Naive thymus-derived CD4-positive, alpha-beta T cell (primary cell): ENCODE measurements at regions not wholly inside any gene's neighbourhood (a gene's known extent, or its start where the extent isn't known, plus 50 kb on each side); places are given as distances from the start of the nearest gene placed in this dataset.

Experiments used
- ATAC-seq: fragments of 150-1000 bp; cut with Tn5 transposase; 2 replicates; pipeline ENCODE4 v1.10.0; 2021; ENCODE audit warnings: mild to moderate bottlenecking, moderate library complexity
- CTCF ChIA-PET: fragments of 350-600 bp; sonication (Branson Sonifier 250); formaldehyde crosslinking; loops from one replicate; lab custom pipeline; 2021; ENCODE audit warnings: antibody characterized with exemption; lab: Charles Lee
- POLR2A ChIA-PET: fragments of 350-600 bp; sonication (Branson Sonifier 250); formaldehyde crosslinking; loops from one replicate; lab custom pipeline; 2021; ENCODE audit warnings: antibody characterized with exemption, inconsistent platforms; lab: Charles Lee
- DNase-seq, 9 donors: peaks; one replicate each; pipeline versions ENCODE4 v3.0.0 to v3.0.0-alpha.2; 2020 to 2022; ENCODE audit warnings: mixed read lengths in 1 of 9
- H3K27ac ChIP-seq: one replicate; pipeline ENCODE4 v1.7.0; 2013; ENCODE audit warnings: mild to moderate bottlenecking, low read depth, low read length, moderate library complexity
- H3K27me3 ChIP-seq, 2 donors: one replicate each; pipeline ENCODE4 v1.7.0; 2013; ENCODE audit warnings: low read length in 2 of 2, mild to moderate bottlenecking in 2 of 2, moderate library complexity in 2 of 2; ENCODE audit not compliant: control insufficient read depth in 2 of 2, insufficient read depth in 2 of 2
- H3K36me3 ChIP-seq, 3 experiments: 1 replicate in 2 of 3; 2 replicates in 1 of 3; pipeline ENCODE4 v1.7.0; 2013; ENCODE audit warnings: low read length in 3 of 3, mild to moderate bottlenecking in 3 of 3, moderate library complexity in 1 of 3; ENCODE audit not compliant: insufficient read depth in 3 of 3, control insufficient read depth in 2 of 3
- H3K4me1 ChIP-seq, 2 donors: one replicate each; pipeline ENCODE4 v1.7.0; 2013; ENCODE audit warnings: low read length in 2 of 2, mild to moderate bottlenecking in 2 of 2, moderate library complexity in 1 of 2; ENCODE audit not compliant: control insufficient read depth in 2 of 2, insufficient read depth in 2 of 2
- H3K4me3 ChIP-seq: 2 replicates; pipeline ENCODE4 v1.7.0; 2013; ENCODE audit warnings: mild to moderate bottlenecking, low read length
- H3K9me3 ChIP-seq, 3 experiments: 1 replicate in 2 of 3; 2 replicates in 1 of 3; pipeline ENCODE4 v1.7.0; 2013; ENCODE audit warnings: low read length in 3 of 3; ENCODE audit not compliant: control insufficient read depth in 2 of 3
- H3K27ac Mint-ChIP-seq, 9 donors: one replicate each; pipeline ENCODE4 v1.8.0; 2020 to 2022; ENCODE audit warnings: mixed read lengths in 9 of 9, mild to moderate bottlenecking in 8 of 9, moderate library complexity in 5 of 9, inconsistent platforms in 2 of 9
- H3K27me3 Mint-ChIP-seq, 5 donors: one replicate each; pipeline ENCODE4 v1.8.0; 2021 to 2022; ENCODE audit warnings: mixed read lengths in 5 of 5, mild to moderate bottlenecking in 1 of 5
- H3K36me3 Mint-ChIP-seq, 5 donors: one replicate each; pipeline ENCODE4 v1.8.0; 2020 to 2022; ENCODE audit warnings: mixed read lengths in 5 of 5, mild to moderate bottlenecking in 3 of 5, inconsistent platforms in 1 of 5
- H3K4me1 Mint-ChIP-seq, 7 donors: one replicate each; pipeline ENCODE4 v1.8.0; 2020 to 2022; ENCODE audit warnings: mixed read lengths in 7 of 7, mild to moderate bottlenecking in 3 of 7, inconsistent platforms in 1 of 7
- H3K4me3 Mint-ChIP-seq, 10 donors: one replicate each; pipeline ENCODE4 v1.8.0; 2020 to 2022; ENCODE audit warnings: mild to moderate bottlenecking in 10 of 10, mixed read lengths in 10 of 10, moderate library complexity in 6 of 10, inconsistent platforms in 2 of 10
- H3K9me3 Mint-ChIP-seq, 11 donors: one replicate each; pipeline ENCODE4 v1.8.0; 2020 to 2022; ENCODE audit warnings: mixed read lengths in 11 of 11, mild to moderate bottlenecking in 4 of 11, inconsistent platforms in 1 of 11, moderate library complexity in 1 of 11
- intact Hi-C, 2 donors: fragments of 100-400 bp; cut with micrococcal nuclease; formaldehyde crosslinking; loops; one replicate each; pipeline ENCODE4 v1.15.1; 2023

DNA sequence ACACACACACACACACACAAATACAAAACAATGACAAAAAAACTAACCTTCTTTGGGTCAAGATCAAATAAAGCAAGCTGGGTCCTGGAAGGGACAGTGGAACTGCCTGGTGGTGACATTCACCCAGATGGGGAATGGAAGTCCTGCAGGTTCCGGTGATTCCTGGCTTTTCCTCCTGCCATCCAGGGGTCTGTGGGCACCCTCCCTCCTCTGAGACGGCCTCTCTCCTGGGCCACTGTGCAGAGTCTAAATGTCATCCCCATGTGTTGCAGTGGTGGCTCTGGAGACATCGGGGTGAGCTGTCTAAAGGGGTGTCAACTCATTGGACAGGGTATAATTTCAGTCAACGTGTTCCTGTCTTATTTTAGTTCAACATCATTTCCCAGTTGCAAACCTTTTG, 248.2 kb downstream of the ZNF536 start:
- no peaks in the 10 kb centered on the region for H3K4me1 Mint-ChIP-seq
- H3K9me3 Mint-ChIP-seq, result peaks cover 8 to 33% (median 13%) of the 10 kb centered on the region in 11 donors
- ATAC-seq (no peak), DNase-seq (no peak)
- intact Hi-C loops, result no loop called here
- H3K27me3 Mint-ChIP-seq, result peaks cover 0 to 48% (median 18%) of the 10 kb centered on the region in 5 donors
- Histone ChIP-seq H3K4me3 (no peak overlapping the region), H3K36me3 (no peaks in the 10 kb centered on the region), H3K4me1 (no peaks in the 10 kb centered on the region), H3K27ac (no peak overlapping the region), H3K9me3 (no peaks in the 10 kb centered on the region), H3K27me3 (peaks cover 0 to 2% of the 10 kb centered on the region in 2 donors)
- no peak overlapping the region for H3K4me3 Mint-ChIP-seq
- peaks cover 0 to 7% (median 0%) of the 10 kb centered on the region in 5 donors for H3K36me3 Mint-ChIP-seq
- CTCF ChIA-PET, result no interaction called here
- POLR2A ChIA-PET, result no interaction called here
- H3K27ac Mint-ChIP-seq, result no peak overlapping the region

DNA sequence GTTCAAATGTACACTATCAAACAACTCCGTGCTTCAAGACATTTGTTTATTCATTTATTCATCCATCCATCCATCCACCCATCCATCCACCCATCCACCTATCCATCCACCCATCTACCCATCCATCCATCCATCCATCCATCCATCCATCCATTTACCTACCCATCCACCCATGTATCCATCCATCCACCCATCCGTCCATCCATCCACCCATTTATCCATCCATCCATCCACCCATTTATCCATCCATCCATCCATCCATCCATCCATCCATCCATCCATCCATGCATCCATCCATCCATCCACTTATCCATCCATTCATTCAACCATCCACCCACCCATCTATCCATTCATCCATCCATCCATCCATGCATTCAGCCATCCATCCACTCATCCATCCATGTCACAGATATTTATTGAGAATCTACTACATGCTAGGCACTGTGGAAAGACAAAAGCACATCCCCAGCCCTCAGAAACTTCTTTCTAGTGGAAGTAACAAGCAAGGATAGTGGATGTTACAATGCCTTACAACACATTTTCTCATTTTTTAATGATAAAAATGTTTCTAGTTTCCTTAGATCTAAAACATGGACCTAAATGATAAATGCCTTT, 237.6 kb downstream of the ZNF536 start:
- no peaks in the 10 kb centered on the region for H3K27me3 ChIP-seq
- Mint-ChIP-seq H3K36me3 (no peaks in the 10 kb centered on the region), H3K4me3 (no peak overlapping the region), H3K4me1 (no peaks in the 10 kb centered on the region), H3K27ac (no peak overlapping the region), H3K27me3 (peaks cover 0 to 5% (median 0%) of the 10 kb centered on the region in 5 donors), H3K9me3 (peaks cover 0 to 6% (median 2%) of the 10 kb centered on the region in 11 donors)
- CTCF ChIA-PET, result no interaction called here
- H3K27ac ChIP-seq, result no peak overlapping the region
- no peaks in the 10 kb centered on the region for H3K36me3 ChIP-seq
- intact Hi-C loops, result no loop called here
- H3K9me3 ChIP-seq, result no peaks in the 10 kb centered on the region
- ATAC-seq (no peak), DNase-seq (no peak)
- no peaks in the 10 kb centered on the region for H3K4me1 ChIP-seq
- H3K4me3 ChIP-seq, result no peak overlapping the region
- POLR2A ChIA-PET, result no interaction called here

DNA sequence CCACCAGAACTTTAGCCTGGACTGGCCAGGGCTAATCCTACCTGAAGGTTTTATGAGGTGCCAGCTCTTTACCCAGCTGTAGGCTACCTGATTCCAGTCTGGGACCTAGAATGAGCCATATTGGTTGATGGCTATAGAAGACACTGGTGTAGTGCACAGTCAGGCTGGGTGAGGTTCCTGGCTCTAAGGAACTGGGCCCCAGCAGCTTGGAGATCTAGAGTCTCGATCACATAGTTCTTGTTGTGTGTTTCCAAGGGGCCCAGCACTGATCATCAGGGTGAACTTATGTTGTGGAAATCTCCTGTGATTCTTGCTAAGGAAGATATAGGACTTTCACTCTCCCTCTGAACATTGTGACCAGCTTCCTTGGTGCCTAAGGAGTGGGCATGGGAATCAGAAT, 236.3 kb downstream of the ZNF536 start:
- Histone ChIP-seq H3K4me1 (no peaks in the 10 kb centered on the region), H3K27ac (no peak overlapping the region), H3K36me3 (no peaks in the 10 kb centered on the region), H3K9me3 (no peaks in the 10 kb centered on the region), H3K27me3 (no peaks in the 10 kb centered on the region), H3K4me3 (no peak overlapping the region)
- ChIA-PET CTCF (no interaction called here), POLR2A (no interaction called here)
- ATAC-seq, result no peak
- intact Hi-C loops, result no loop called here
- Mint-ChIP-seq H3K4me3 (no peak overlapping the region), H3K27ac (no peak overlapping the region), H3K9me3 (peaks cover 0 to 6% (median 2%) of the 10 kb centered on the region in 11 donors), H3K4me1 (no peaks in the 10 kb centered on the region), H3K27me3 (peaks cover 0 to 5% (median 0%) of the 10 kb centered on the region in 5 donors), H3K36me3 (no peaks in the 10 kb centered on the region)
- no peak for DNase-seq
